A549 (cell line): ENCODE measurements at regions not wholly inside any gene's neighbourhood (a gene's known extent, or its start where the extent isn't known, plus 50 kb on each side); places are given as distances from the start of the nearest gene placed in this dataset.

Experiments
- ATAC-seq, 2 experiments: fragments of 200-7000 bp in 1 of 2; fragments of >200 bp in 1 of 2; cut with Nextera tagmentation in 1 of 2; cut with Tn5 transposase in 1 of 2; 3 replicates each; pipeline versions ENCODE4 v1.8.0 to v1.9.1; 2018 to 2020; ENCODE audit warnings: mild to moderate bottlenecking in 1 of 2, moderate library complexity in 1 of 2
- CTCF ChIA-PET: fragments of 300-600 bp; sonication (Branson Sonifier 250); formaldehyde crosslinking; extraction: SDS; loops from one replicate; lab custom pipeline; 2021; ENCODE audit warnings: antibody characterized with exemption, inconsistent platforms; lab: Yijun Ruan, JAX
- POLR2A ChIA-PET: fragments of 350-600 bp; formaldehyde crosslinking; extraction: SDS; loops from one replicate; lab custom pipeline; 2021; ENCODE audit warnings: antibody characterized with exemption, inconsistent platforms; lab: Yijun Ruan, JAX
- DNase-seq, 2 experiments: peaks; one replicate each; pipeline versions ENCODE4 v3.0.0 to v3.0.0-alpha.2; 2011 to 2016; ENCODE audit warnings: low read depth in 1 of 2, low spot score in 1 of 2
- FAIRE-seq: peaks from 2 replicates; lab custom pipeline; 2011; peaks lifted over from hg19 to GRCh38; lab: Jason Lieb, UNC
- H3K27ac ChIP-seq, 2 experiments: fragments of >200 bp; sonication (Bioruptor Twin); formaldehyde crosslinking; 3 replicates each; pipeline ENCODE4 v1.5.1; 2016 to 2017
- H3K4me1 ChIP-seq: fragments of >200 bp; sonication (Bioruptor Twin); formaldehyde crosslinking; 3 replicates; pipeline ENCODE4 v1.6.1; 2016
- H3K4me2 ChIP-seq: fragments of >200 bp; sonication (Bioruptor Twin); formaldehyde crosslinking; 3 replicates; pipeline ENCODE4 v1.6.1; 2016
- H3K4me3 ChIP-seq: fragments of >200 bp; sonication (Bioruptor Twin); formaldehyde crosslinking; 3 replicates; pipeline ENCODE4 v1.5.1; 2016
- H3K9me3 ChIP-seq: fragments of >200 bp; sonication (Bioruptor Twin); formaldehyde crosslinking; 3 replicates; pipeline ENCODE4 v1.6.1; 2016
- CEBPB ChIP-seq, 2 experiments: fragments of >200 bp in 1 of 2; sonication (Bioruptor Twin) in 1 of 2; formaldehyde crosslinking in 1 of 2; IDR thresholded peaks; 2 replicates each; pipeline ENCODE4 v1.6.1; 2012 to 2016
- CHD2 ChIP-seq: fragments of 150-350 bp; IDR thresholded peaks from 2 replicates; pipeline ENCODE4 v1.6.1; 2014; ENCODE audit warnings: low read length; ENCODE audit not compliant: partially characterized antibody
- EHF ChIP-seq: fragments of 250-450 bp; sonication (Bioruptor Pico); IDR thresholded peaks from 2 replicates; pipeline ENCODE4 v1.5.0; 2020; ENCODE audit warnings: mild to moderate bottlenecking
- EP300 ChIP-seq, 2 experiments: fragments of >200 bp; sonication (Bioruptor Twin); formaldehyde crosslinking; IDR thresholded peaks; 2 replicates in 1 of 2; 3 replicates in 1 of 2; pipeline ENCODE4 v1.6.1; 2016 to 2017
- ESRRA ChIP-seq: fragments of 150-350 bp; IDR thresholded peaks from 2 replicates; pipeline ENCODE4 v1.6.1; 2014; ENCODE audit warnings: mild to moderate bottlenecking, low read length, borderline replicate concordance
- FOSB ChIP-seq: fragments of 250-450 bp; sonication (Bioruptor Pico); IDR thresholded peaks from 2 replicates; pipeline ENCODE4 v1.5.0; 2020; ENCODE audit warnings: mild to moderate bottlenecking, moderate library complexity
- FOSL2 ChIP-seq, 2 experiments: fragments of 450-650 bp in 1 of 2; fragments of >200 bp in 1 of 2; sonication (Bioruptor Twin) in 1 of 2; formaldehyde crosslinking; IDR thresholded peaks; 2 replicates each; pipeline versions ENCODE4 v1.5.0 to v1.6.1; 2016 to 2020; ENCODE audit warnings: mild to moderate bottlenecking in 1 of 2, moderate library complexity in 1 of 2
- FOXS1 ChIP-seq: fragments of 250-450 bp; sonication (Bioruptor Pico); IDR thresholded peaks from 2 replicates; pipeline ENCODE4 v1.5.0; 2020; ENCODE audit warnings: mild to moderate bottlenecking, moderate library complexity
- HDAC2 ChIP-seq: fragments of 200-600 bp; sonication (generic); IDR thresholded peaks from 2 replicates; pipeline ENCODE4 v1.6.1; 2016
- HOXA7 ChIP-seq: fragments of 250-450 bp; sonication (Bioruptor Pico); IDR thresholded peaks from 2 replicates; pipeline ENCODE4 v1.5.0; 2020; ENCODE audit warnings: mild to moderate bottlenecking, moderate library complexity
- HOXB13 ChIP-seq: fragments of 250-450 bp; sonication (Bioruptor Pico); IDR thresholded peaks from 2 replicates; pipeline ENCODE4 v1.5.0; 2020; ENCODE audit warnings: low read depth, mild to moderate bottlenecking, moderate library complexity
- JUNB ChIP-seq: fragments of >200 bp; sonication (Bioruptor Twin); formaldehyde crosslinking; IDR thresholded peaks from 2 replicates; pipeline ENCODE4 v1.6.1; 2016
- KDM1A ChIP-seq: fragments of 200-600 bp; sonication (generic); IDR thresholded peaks from 2 replicates; pipeline ENCODE4 v1.6.1; 2016; ENCODE audit warnings: low read depth, mild to moderate bottlenecking
- KDM5A ChIP-seq: fragments of 200-600 bp; sonication (generic); IDR thresholded peaks from 2 replicates; pipeline ENCODE4 v1.6.1; 2016; ENCODE audit warnings: antibody characterized with exemption, mild to moderate bottlenecking
- MYC ChIP-seq: IDR thresholded peaks from 2 replicates; pipeline ENCODE4 v1.6.1; 2012; ENCODE audit warnings: mild to moderate bottlenecking, inconsistent platforms, low read length, improper control_type of control experiment, borderline replicate concordance
- RCOR1 ChIP-seq: fragments of 150-350 bp; IDR thresholded peaks from 2 replicates; pipeline ENCODE4 v1.6.1; 2014; ENCODE audit warnings: antibody characterized with exemption, low read length, low read depth
- RFX5 ChIP-seq: fragments of 450-650 bp; IDR thresholded peaks from 2 replicates; pipeline ENCODE4 v1.7.1; 2014; ENCODE audit warnings: antibody characterized with exemption, mild to moderate bottlenecking, moderate library complexity
- SMC3 ChIP-seq: fragments of >200 bp; sonication (Bioruptor Twin); formaldehyde crosslinking; IDR thresholded peaks from 3 replicates; pipeline ENCODE4 v1.6.1; 2018; ENCODE audit warnings: inconsistent platforms
- SREBF2 ChIP-seq: fragments of 450-650 bp; IDR thresholded peaks from 2 replicates; pipeline ENCODE4 v1.6.1; 2014; ENCODE audit warnings: mild to moderate bottlenecking, moderate library complexity
- TFCP2L1 ChIP-seq: fragments of 250-450 bp; sonication (Bioruptor Pico); IDR thresholded peaks from 2 replicates; pipeline ENCODE4 v1.5.0; 2021; ENCODE audit warnings: mild to moderate bottlenecking
- TP53 ChIP-seq: fragments of 250-450 bp; sonication (Bioruptor Pico); IDR thresholded peaks from 2 replicates; pipeline ENCODE4 v1.5.0; 2021; ENCODE audit warnings: mild to moderate bottlenecking, moderate library complexity
- ZSCAN20 ChIP-seq: fragments of 250-450 bp; sonication (Bioruptor Pico); IDR thresholded peaks from 2 replicates; pipeline ENCODE4 v1.8.0; 2022; ENCODE audit warnings: mild to moderate bottlenecking, moderate library complexity
- WGBS: methylation state at CpG from one replicate; pipeline ENCODE4 v1.1.6; 2017; ENCODE audit errors: missing lambda C conversion rate; 5-methylcytosine and 5-hydroxymethylcytosine counted together
- TF ChIP-seq, protein P1 (sequence below): IDR thresholded peaks from 2 replicates; pipeline ENCODE4 v1.6.1; 2012
- TF ChIP-seq, protein P2 (sequence below): fragments of >200 bp; sonication (Bioruptor Twin); formaldehyde crosslinking; IDR thresholded peaks from 2 replicates; pipeline ENCODE4 v1.6.1; 2016
- TF ChIP-seq, protein P3 (sequence below): fragments of 250-450 bp; sonication (Bioruptor Pico); IDR thresholded peaks from 2 replicates; pipeline ENCODE4 v1.5.0; 2021; ENCODE audit warnings: mild to moderate bottlenecking, moderate library complexity, borderline replicate concordance
- TF ChIP-seq, protein P4 (sequence below): fragments of 250-450 bp; sonication (Bioruptor Pico); IDR thresholded peaks from 2 replicates; pipeline ENCODE4 v1.5.0; 2020; ENCODE audit warnings: low read depth, mild to moderate bottlenecking, moderate library complexity

DNA sequence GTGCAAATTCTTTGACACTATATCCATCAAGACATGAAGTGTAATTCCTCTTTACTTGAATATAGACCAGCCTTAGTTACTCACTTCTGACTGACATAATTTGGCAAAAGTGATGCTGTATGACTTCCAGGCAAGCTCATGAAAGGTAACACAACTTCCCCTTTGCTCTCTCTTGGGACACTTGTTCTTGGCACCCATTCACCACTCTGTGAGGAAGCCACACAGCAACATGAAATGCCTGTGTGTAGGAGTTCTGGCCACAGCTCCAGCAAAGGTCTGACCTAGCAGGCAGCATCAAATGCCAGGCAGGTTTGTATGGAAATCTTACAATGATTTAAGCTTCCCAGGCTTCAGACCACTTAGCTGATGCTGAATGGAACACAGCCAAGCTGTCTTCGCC is 280.3 kb downstream of the PDHA2 start:
- CTCF ChIA-PET: no interaction called here
- Histone ChIP-seq H3K27ac (no peak overlapping the region), H3K4me1 (no peaks in the 10 kb centered on the region), H3K4me3 (no peak overlapping the region), H3K4me2 (no peak overlapping the region), H3K9me3 (no peaks in the 10 kb centered on the region)
- TF ChIP-seq ZSCAN20 (CRISPR knock-in tag): no peak
- TF ChIP-seq, protein P1, sequence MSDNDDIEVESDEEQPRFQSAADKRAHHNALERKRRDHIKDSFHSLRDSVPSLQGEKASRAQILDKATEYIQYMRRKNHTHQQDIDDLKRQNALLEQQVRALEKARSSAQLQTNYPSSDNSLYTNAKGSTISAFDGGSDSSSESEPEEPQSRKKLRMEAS: no peak
- no peak for TF ChIP-seq ESRRA
- TF ChIP-seq HDAC2: no peak
- no peak for TF ChIP-seq MYC
- TF ChIP-seq, protein P2, sequence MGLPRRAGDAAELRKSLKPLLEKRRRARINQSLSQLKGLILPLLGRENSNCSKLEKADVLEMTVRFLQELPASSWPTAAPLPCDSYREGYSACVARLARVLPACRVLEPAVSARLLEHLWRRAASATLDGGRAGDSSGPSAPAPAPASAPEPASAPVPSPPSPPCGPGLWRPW: no peak
- TF ChIP-seq EP300 (IDR thresholded peaks at IDR 0.05): no peak
- no peak for TF ChIP-seq HOXA7 (CRISPR knock-in tag)
- no peak for TF ChIP-seq JUNB
- TF ChIP-seq RFX5: no peak
- TF ChIP-seq, protein P3, sequence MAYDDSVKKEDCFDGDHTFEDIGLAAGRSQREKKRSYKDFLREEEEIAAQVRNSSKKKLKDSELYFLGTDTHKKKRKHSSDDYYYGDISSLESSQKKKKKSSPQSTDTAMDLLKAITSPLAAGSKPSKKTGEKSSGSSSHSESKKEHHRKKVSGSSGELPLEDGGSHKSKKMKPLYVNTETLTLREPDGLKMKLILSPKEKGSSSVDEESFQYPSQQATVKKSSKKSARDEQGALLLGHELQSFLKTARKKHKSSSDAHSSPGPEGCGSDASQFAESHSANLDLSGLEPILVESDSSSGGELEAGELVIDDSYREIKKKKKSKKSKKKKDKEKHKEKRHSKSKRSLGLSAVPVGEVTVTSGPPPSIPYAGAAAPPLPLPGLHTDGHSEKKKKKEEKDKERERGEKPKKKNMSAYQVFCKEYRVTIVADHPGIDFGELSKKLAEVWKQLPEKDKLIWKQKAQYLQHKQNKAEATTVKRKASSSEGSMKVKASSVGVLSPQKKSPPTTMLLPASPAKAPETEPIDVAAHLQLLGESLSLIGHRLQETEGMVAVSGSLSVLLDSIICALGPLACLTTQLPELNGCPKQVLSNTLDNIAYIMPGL: no peak
- no peak for TF ChIP-seq TP53 (CRISPR knock-in tag)
- TF ChIP-seq CEBPB (IDR thresholded peaks at IDR 0.05): no peak
- DNase-seq (no peak), ATAC-seq (no peak), FAIRE-seq (no peak)
- POLR2A ChIA-PET: no interaction called here
- WGBS: 0% methylated on average over 1 of the region's 1 CpG

DNA sequence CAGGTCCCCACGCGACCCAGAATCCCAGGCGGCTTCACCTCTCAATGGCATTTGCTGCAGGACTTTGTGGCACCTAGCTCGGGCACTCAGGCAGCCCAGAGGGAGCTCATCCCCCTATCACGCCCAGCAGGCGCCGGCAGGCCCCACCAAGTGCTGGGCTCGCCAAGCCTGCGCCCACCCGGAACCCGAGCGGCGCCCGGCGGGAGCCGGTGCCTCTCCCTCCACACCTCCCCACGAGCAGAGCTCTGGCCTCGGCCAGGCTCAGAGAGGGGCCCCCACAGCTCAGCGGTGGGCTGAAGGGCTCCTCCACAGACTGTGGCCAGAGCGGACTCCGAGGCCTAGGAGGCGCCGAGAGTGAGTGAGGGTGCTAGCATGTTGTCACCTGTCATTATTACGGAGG is 286.3 kb downstream of the PDHA2 start:
- ATAC-seq (no peak), DNase-seq (no peak), FAIRE-seq (no peak)
- Histone ChIP-seq H3K4me2 (no peak overlapping the region), H3K9me3 (no peaks in the 10 kb centered on the region), H3K27ac (no peak overlapping the region), H3K4me1 (no peaks in the 10 kb centered on the region), H3K4me3 (no peak overlapping the region)
- ChIA-PET CTCF (no interaction called here), POLR2A (no interaction called here)
- WGBS: 82% methylated on average over 9 of the region's 24 CpGs
- TF ChIP-seq SREBF2 (no peak), ZSCAN20 (CRISPR knock-in tag) (no peak), CEBPB (IDR thresholded peaks at IDR 0.05) (no peak), EHF (CRISPR knock-in tag) (no peak), FOSB (CRISPR knock-in tag) (no peak), TFCP2L1 (no peak), FOXS1 (CRISPR knock-in tag) (no peak), SMC3 (no peak), KDM5A (no peak), KDM1A (no peak), CHD2 (no peak), RFX5 (no peak), RCOR1 (no peak), FOSL2 (IDR thresholded peaks at IDR 0.05) (no peak), FOSL2 (CRISPR knock-in tag; IDR thresholded peaks at IDR 0.05) (no peak), HOXA7 (CRISPR knock-in tag) (no peak), HOXB13 (CRISPR knock-in tag) (no peak), EP300 (IDR thresholded peaks at IDR 0.05) (no peak)
- TF ChIP-seq, protein P3: no peak
- TF ChIP-seq, protein P4, sequence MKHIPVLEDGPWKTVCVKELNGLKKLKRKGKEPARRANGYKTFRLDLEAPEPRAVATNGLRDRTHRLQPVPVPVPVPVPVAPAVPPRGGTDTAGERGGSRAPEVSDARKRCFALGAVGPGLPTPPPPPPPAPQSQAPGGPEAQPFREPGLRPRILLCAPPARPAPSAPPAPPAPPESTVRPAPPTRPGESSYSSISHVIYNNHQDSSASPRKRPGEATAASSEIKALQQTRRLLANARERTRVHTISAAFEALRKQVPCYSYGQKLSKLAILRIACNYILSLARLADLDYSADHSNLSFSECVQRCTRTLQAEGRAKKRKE (CRISPR knock-in tag): no peak
